DMS 273 treated with DMSO at 0.1 percent for 48 hours (cell line): ENCODE measurements at regions not wholly inside any gene's neighbourhood (a gene's known extent, or its start where the extent isn't known, plus 50 kb on each side); places are given as distances from the start of the nearest gene placed in this dataset.

Experiments
- DNase-seq: peaks from one replicate; lab custom pipeline; 2025; lab: John Stamatoyannopoulos, UW

DNA sequence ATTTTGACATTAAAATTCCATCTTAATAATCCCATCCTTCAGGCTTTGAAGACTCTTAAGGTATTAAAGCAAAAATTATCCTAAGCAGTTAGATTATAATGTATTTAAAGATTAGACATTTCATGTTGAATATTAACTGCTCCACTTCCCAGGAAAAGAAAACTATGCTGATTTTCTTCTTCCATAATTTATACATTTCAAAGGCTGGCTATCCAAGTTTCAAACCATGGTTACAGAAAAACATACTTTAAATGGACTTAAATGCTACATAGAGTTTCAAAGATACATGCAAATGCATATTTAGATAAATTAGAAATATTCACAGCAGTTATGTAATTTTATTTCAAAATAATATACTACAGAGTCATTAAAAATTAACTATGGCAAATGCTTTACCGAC is 1505.6 kb upstream of the ZEB2 start:
- DNase-seq, result no peak

GRCh38 chr2:146024212-146024743 is 1504.4 kb upstream of the ZEB2 start:
- DNase-seq, result no peak

- no peak for DNase-seq
Measured at GRCh38 chr2:146004462-146004861, 1484.5 kb upstream of the ZEB2 start.

DNA sequence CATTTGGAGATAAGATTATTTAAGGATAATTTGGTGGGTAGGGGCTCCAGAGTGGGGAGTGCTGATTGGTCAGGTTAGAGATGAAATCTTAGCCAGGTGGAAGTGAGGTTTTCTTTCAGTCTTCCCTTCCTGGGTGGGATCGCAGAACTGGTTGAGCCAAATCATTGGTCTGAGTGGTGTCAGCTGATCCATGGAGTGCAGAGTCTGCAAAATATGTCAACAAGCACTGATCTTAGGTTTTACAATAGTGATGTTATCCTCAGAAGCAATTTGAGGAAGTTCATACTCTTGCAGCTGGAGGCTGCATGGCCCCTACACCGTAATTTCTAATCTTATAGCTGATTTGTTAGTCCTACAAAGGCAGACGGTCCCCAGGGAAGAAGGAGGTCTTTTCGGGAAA is 1483.4 kb upstream of the ZEB2 start:
- DNase-seq, result no peak

DNA sequence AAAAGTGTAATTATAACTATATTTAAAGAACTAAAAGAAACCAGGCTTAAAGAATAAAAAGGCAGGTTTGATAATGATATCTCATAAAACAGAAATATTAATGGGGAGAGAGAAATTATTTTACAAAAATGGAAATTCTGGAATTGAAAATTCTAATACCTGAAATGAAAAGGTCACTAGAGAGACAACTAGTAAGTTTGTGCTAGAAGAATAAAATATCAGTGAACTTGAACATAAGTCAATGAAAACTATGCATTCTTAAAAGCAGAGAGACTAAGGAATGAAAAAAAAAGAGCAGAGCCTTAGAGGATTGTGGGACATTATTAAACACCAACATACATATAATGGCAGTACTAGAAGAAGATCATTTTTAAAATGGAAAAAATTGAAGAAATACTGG is 1475.0 kb upstream of the ZEB2 start:
- no peak for DNase-seq

GRCh38 chr2:145992572-145992971 is 1472.7 kb upstream of the ZEB2 start:
- no peak for DNase-seq

DNA sequence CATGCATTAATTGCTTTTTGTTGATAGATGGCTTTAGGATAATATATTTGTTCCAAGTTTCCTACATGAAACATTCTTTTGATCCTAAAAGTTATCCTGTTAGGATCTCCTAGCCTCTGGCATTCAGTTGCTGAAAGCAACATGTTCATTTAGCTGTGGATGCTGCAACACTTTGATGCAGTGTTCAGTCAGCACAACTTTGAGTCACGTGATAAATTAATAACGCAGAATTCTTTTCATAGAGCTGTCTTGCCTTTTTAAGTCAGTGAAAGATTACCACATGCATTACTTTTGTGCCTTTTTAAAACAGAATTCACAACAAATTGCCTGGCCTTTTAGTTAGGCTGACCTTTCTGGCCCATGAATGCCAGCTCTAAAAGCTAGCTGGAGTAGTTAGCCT is 1467.9 kb upstream of the ZEB2 start:
- DNase-seq, result no peak

DNA sequence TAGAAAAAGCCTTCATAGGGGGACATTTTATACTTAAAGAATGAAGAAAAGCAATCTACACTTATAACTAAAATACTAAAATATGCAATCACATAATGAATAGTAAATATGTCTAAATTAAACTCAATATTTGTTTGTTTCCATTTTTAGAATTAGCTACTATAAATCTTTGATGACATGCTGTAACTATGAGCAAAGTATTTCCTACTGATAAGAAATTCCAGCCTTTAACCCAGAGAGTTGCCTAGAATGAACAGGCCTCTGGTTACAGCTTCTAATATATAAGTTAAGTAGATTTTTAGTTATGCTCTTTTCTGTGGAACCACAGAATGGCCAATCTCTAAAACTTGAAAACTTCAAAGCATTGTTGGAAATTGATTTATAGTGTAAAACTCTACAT is 1465.6 kb upstream of the ZEB2 start:
- DNase-seq, result no peak

- DNase-seq, result no peak
Measured at GRCh38 chr2:145984580-145984979, 1464.7 kb upstream of the ZEB2 start.

- DNase-seq, result no peak
Measured at GRCh38 chr2:145980318-145980717, 1460.4 kb upstream of the ZEB2 start.

DNA sequence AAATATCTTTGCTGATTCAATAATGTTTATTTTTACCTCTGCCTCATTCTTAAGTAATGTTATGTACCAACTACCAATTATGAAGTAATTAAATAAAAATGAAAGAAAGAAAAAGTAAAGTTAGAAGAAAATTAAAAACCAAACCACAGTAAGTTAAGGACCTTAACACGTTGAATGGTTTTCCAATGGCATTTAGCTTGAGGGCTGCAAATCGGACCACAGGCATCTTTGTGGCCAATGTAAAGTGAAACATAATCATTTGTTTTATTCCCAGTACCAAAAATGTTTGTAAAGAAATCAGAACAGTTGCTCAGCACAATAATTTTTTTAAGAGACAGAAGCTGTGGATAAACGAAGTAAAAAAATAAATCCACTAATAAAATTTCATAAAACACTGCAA is 1455.5 kb upstream of the ZEB2 start:
- no peak for DNase-seq

DNA sequence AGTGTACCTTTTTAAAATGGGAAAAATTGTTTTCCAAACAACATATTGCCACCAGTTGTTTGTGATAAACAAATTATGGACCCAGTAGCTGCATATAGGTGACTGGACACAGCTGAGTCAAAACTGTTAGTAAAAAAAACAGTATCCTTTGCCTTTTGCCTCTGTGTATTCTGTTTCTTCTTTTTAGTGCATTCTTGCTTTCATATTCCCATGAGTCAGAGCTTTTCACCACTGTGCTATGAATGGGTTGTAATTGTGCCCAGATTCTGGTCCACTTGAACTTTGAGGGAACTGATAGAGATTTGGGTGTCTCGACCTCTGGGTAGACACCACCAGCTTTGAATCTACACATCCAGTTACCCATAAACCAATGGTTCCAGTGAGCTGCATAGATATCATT is 1441.9 kb upstream of the ZEB2 start:
- DNase-seq, result no peak

DNA sequence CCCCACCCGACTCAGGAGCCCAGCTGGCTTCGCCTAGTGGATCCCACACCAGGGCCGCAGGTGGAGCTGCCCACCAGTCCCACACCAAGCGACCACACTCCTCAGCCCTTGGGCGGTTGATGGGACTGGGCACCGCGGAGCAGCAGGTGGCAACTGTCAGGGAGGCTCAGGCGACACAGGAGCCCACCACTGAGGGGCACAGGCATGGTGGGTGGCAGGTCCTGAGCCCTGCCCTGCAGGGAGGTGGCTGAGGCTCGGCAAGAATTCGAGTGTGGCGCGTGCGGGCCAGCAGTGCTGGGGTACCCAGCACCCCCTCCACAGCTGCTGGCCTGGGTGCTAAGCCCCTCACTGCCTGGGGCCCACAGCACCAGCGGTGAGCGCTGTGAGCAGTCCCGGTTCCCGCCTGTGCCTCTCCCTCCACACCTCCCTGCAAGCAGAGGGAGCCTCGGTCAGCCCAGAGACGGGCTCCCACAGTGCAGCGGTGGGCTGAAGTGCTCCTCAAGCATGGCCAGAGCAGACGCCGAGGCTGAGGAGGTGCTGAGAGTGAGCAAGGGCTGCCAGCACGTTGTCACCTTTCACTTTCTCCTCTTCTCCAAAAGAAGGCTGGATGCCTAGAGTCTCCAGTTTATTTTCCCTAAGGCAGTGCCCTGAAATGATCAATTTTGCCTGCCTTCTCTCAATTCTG is 1440.7 kb upstream of the ZEB2 start:
- DNase-seq, result no peak

GRCh38 chr2:145958611-145959010 is 1438.7 kb upstream of the ZEB2 start:
- no peak for DNase-seq

DNA sequence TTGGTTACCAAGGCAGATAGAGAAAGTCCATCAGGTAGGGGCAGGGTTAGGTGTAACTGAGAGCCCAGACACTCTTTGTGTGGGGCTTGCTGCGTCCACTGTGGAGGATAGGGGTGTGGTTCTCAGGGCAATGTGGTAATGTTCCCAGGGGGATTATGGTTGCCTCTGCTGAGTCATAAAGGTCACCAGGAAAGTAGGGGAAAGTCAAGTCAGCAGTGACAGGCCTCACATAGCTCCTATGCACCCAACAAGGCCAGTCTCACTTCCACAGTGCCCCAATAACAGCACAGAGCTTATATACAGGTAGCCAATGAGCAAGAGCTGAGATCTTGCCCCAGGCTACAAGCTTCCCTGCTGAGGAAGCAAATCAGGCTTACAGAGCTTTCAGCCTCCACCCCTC is 1438.0 kb upstream of the ZEB2 start:
- no peak for DNase-seq

DNA sequence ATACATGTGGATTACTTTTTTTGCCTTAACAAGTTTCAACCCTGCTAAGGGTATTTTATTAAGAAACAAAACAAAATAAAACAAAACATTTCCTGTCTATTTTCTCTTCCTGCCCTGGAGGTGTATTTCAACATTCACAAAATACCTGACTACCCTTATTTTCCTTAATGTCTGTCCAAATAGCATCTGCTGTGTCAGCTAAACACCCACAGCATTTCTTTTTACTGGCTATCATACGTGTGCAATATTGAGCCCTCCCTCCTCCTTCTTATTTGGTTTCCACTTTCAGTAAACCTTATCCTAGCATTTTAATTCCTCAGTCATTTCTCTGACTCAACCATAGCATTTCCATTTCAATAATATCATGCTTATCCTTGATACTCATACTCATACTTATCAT is 1420.0 kb upstream of the ZEB2 start:
- no peak for DNase-seq

- DNase-seq, result no peak
Measured at GRCh38 chr2:145935016-145935415, 1415.1 kb upstream of the ZEB2 start.

DNA sequence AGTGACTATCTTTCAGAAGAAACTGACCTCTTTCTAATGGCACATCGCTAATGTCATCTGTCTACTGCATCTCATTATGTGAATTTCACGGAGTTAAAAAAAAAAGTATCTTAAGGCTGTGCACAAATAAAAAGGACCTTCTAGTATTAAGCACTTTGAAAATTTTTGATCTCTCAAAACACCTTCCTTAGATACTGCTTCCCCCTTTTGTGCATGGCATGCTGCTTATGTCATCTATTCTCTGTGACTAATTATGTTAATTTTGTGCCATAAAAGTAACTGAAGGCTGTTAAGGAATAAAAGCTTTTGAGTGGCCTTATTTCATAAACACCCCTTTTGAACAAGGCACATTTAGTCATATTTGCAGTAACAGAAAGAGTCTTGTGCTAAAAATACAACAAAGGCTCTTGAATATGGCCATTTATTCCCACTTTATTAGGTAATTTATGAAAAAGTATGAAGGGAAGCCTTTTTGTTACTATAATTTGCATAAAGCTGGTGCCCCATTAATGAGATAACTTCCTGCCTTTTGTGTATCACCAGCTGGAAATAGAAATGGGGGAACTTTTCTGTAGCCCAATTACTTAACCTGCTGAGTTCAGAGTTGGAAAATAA is 1412.0 kb upstream of the ZEB2 start:
- DNase-seq, result no peak

- DNase-seq, result no peak
Measured at GRCh38 chr2:145930318-145930717, 1410.4 kb upstream of the ZEB2 start.

- no peak for DNase-seq
Measured at GRCh38 chr2:145927131-145927950, 1407.4 kb upstream of the ZEB2 start.

- DNase-seq, result no peak
Measured at GRCh38 chr2:145925591-145925990, 1405.7 kb upstream of the ZEB2 start.

DNA sequence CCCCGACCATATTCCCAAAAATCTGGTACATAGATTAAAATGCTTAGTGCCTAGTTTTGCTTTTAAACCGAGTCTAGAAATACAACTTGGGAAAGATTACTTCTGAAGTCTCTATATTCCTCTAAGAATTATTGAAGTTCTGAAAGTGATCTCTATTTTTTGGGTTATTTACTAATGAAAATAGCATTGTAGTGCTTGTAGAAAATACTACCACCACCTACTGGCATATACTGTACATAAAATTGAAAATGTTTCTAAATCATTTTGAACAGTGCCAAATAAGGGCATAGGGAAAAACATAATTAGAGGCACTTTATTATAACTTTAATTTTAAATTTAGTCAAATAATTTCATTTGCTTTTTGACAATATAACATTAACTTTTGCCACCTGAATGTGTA is 1399.6 kb upstream of the ZEB2 start:
- no peak for DNase-seq

DNA sequence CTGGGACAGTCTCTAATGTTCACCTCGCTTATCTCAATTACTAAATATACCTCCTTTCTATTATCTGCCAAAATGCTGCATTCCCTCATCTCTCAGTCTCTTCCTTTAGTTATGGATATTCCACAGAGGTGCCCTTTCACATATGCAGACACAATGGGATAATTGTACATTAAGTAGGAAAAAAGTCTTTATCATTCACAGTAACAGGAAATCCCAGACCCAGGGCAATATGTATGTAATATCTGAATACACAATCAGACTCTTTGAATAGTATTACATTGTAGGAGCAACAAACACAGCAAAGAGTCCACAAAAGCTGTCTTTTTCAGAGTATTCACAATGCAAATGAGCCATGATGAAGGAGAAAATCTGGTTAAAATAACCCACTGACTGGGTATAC is 1399.0 kb upstream of the ZEB2 start:
- DNase-seq, result no peak
